ENCODE measurements at regions not wholly inside any gene's neighbourhood (a gene's known extent, or its start where the extent isn't known, plus 50 kb on each side); places are given as distances from the start of the nearest gene placed in this dataset.

GRCh38 chr3:27578032-27578431 is 93.8 kb upstream of the SLC4A7 start:
- Histone ChIP-seq H3K27me3 (ENCODE audit: control insufficient read depth in 1 of 2, insufficient read depth in 2 of 2, low read length in 2 of 2) (no peaks in the 10 kb centered on the region), H3K9me3 (ENCODE audit: control insufficient read depth in 1 of 2, insufficient read depth in 1 of 2, low read length in 2 of 2) (no peaks in the 10 kb centered on the region), H3K4me1 (ENCODE audit: insufficient read depth, low read length) (no peaks in the 10 kb centered on the region), H3K36me3 (ENCODE audit: insufficient read depth, low read length) (no peaks in the 10 kb centered on the region), H3K4me3 (ENCODE audit: low read length) (no peak overlapping the region), H3K27ac (ENCODE audit: low read depth in 1 of 2, low read length in 2 of 2) (no peak overlapping the region)
- H3K9me3 Mint-ChIP-seq: no peaks in the 10 kb centered on the region
- no peak for ATAC-seq (ENCODE audit: poor library complexity)
- no peaks in the 10 kb centered on the region for H3K4me1 Mint-ChIP-seq (ENCODE audit: low read depth)
- H3K4me3 Mint-ChIP-seq: no peak overlapping the region
- no peaks in the 10 kb centered on the region for H3K27me3 Mint-ChIP-seq
- POLR2A ChIA-PET: no interaction called here
- CTCF ChIA-PET: no interaction called here
- no peak for TF ChIP-seq CTCF (IDR thresholded peaks at IDR 0.05)
- no peak for DNase-seq
- no peaks in the 10 kb centered on the region for H3K36me3 Mint-ChIP-seq (ENCODE audit: low read depth)
- no peak overlapping the region for H3K27ac Mint-ChIP-seq
- intact Hi-C loops (cut with DNase I, micrococcal nuclease): no loop called here

GRCh38 chr3:27577504-27577903 is 93.3 kb upstream of the SLC4A7 start:
- POLR2A ChIA-PET: no interaction called here
- CTCF ChIA-PET: no interaction called here
- H3K4me1 ChIP-seq (ENCODE audit: insufficient read depth, low read length): no peaks in the 10 kb centered on the region

GRCh38 chr3:27576171-27576570 is 92.0 kb upstream of the SLC4A7 start:
- no peak for DNase-seq
- TF ChIP-seq CTCF (IDR thresholded peaks at IDR 0.05): no peak
- no peak overlapping the region for H3K27ac ChIP-seq (ENCODE audit: low read depth in 1 of 2, low read length in 2 of 2)
- H3K4me1 Mint-ChIP-seq (ENCODE audit: low read depth): no peaks in the 10 kb centered on the region
- no peaks in the 10 kb centered on the region for H3K27me3 ChIP-seq (ENCODE audit: control insufficient read depth in 1 of 2, insufficient read depth in 2 of 2, low read length in 2 of 2)
- H3K4me1 ChIP-seq (ENCODE audit: insufficient read depth, low read length): no peaks in the 10 kb centered on the region
- ChIA-PET POLR2A (interaction anchor here (1.1 kb wide), 1 partner anchor 15 kb away, joined by 3 read pairs; no protein-coding TSS in a partner anchor), CTCF (no interaction called here)
- no peak overlapping the region for H3K4me3 ChIP-seq (ENCODE audit: low read length)
- no peak overlapping the region for H3K4me3 Mint-ChIP-seq
- no peaks in the 10 kb centered on the region for H3K36me3 Mint-ChIP-seq (ENCODE audit: low read depth)
- no peaks in the 10 kb centered on the region for H3K36me3 ChIP-seq (ENCODE audit: insufficient read depth, low read length)
- no peaks in the 10 kb centered on the region for H3K9me3 Mint-ChIP-seq
- intact Hi-C loops (cut with DNase I, micrococcal nuclease): no loop called here
- H3K27me3 Mint-ChIP-seq: no peaks in the 10 kb centered on the region
- no peak for ATAC-seq (ENCODE audit: poor library complexity)
- H3K9me3 ChIP-seq (ENCODE audit: control insufficient read depth in 1 of 2, insufficient read depth in 1 of 2, low read length in 2 of 2): no peaks in the 10 kb centered on the region
- no peak overlapping the region for H3K27ac Mint-ChIP-seq

More at GRCh38 chr3:27577504-27577903, 93.3 kb upstream of the SLC4A7 start:
- Mint-ChIP-seq H3K4me3 (no peak overlapping the region), H3K36me3 (ENCODE audit: low read depth) (no peaks in the 10 kb centered on the region), H3K27me3 (no peaks in the 10 kb centered on the region), H3K4me1 (ENCODE audit: low read depth) (no peaks in the 10 kb centered on the region), H3K27ac (no peak overlapping the region), H3K9me3 (no peaks in the 10 kb centered on the region)
- Histone ChIP-seq H3K36me3 (ENCODE audit: insufficient read depth, low read length) (no peaks in the 10 kb centered on the region), H3K4me3 (ENCODE audit: low read length) (no peak overlapping the region), H3K27ac (ENCODE audit: low read depth in 1 of 2, low read length in 2 of 2) (no peak overlapping the region), H3K27me3 (ENCODE audit: control insufficient read depth in 1 of 2, insufficient read depth in 2 of 2, low read length in 2 of 2) (no peaks in the 10 kb centered on the region), H3K9me3 (ENCODE audit: control insufficient read depth in 1 of 2, insufficient read depth in 1 of 2, low read length in 2 of 2) (no peaks in the 10 kb centered on the region)
- no peak for DNase-seq
- ATAC-seq (ENCODE audit: poor library complexity): no peak
- intact Hi-C loops (cut with DNase I, micrococcal nuclease): no loop called here
- TF ChIP-seq CTCF (IDR thresholded peaks at IDR 0.05): no peak
